ENCODE measurements at regions not wholly inside any gene's neighbourhood (a gene's known extent, or its start where the extent isn't known, plus 50 kb on each side); places are given as distances from the start of the nearest gene placed in this dataset.

- Histone ChIP-seq H3K27me3 (replicated peaks in 1 of 2; ENCODE audit: control insufficient read depth in 2 of 2, insufficient read depth in 2 of 2, low read length in 1 of 2) (no peaks in the 10 kb centered on the region), H3K27ac (ENCODE audit: control insufficient read depth, insufficient read depth) (no peak overlapping the region), H3K4me1 (ENCODE audit: control insufficient read depth, insufficient read depth, low read length) (no peaks in the 10 kb centered on the region), H3K9ac (ENCODE audit: control insufficient read depth, insufficient read depth, low read length) (no peak overlapping the region), H3K79me2 (ENCODE audit: control insufficient read depth, insufficient read depth, low read length) (no peaks in the 10 kb centered on the region), H3K4me2 (ENCODE audit: control insufficient read depth, insufficient read depth) (no peak overlapping the region), H4K20me1 (ENCODE audit: control insufficient read depth, insufficient read depth) (no peaks in the 10 kb centered on the region), H3K36me3 (ENCODE audit: control insufficient read depth in 2 of 2, insufficient read depth in 2 of 2, low read length in 1 of 2) (no peaks in the 10 kb centered on the region), H3K9me3 (replicated peaks; ENCODE audit: control insufficient read depth, insufficient read depth, low read length) (no peaks in the 10 kb centered on the region), H2AFZ (ENCODE audit: control insufficient read depth, low read depth, low read length) (no peak overlapping the region), H3K4me3 (no peak overlapping the region)
- ChIA-PET RAD21 (ENCODE audit: unreplicated experiment) (no interaction called here), SMC1A (ENCODE audit: uncharacterized antibody, unreplicated experiment) (interaction anchor here (1.5 kb wide), 1 partner anchor 9 kb away, joined by 5 read pairs; no protein-coding TSS in a partner anchor), POLR2A (no interaction called here), CTCF (interaction anchor here (1.1 kb wide), 1 partner anchor 9 kb away, joined by 3 read pairs; no protein-coding TSS in a partner anchor)
- DNase-seq (ENCODE audit: low read depth, low spot score) (no peak), ATAC-seq (no peak), FAIRE-seq (no peak)
- in situ Hi-C loops (cut with MboI), result no loop called here
- no TSS peak for BruUV-seq (replicated peaks)
- TF ChIP-seq RCOR1 (conservative IDR thresholded peaks at IDR 0.05; ENCODE audit: low read depth, low read length), result no peak
- no peak for TF ChIP-seq PAX8 (IDR thresholded peaks at IDR 0.05)
- TF ChIP-seq YBX1 (IDR thresholded peaks at IDR 0.05), result no peak
- no peak for TF ChIP-seq E2F8 (IDR thresholded peaks at IDR 0.05; ENCODE audit: low read depth, partially characterized antibody)
- no peak for TF ChIP-seq POLR2A (IDR thresholded peaks at IDR 0.05; ENCODE audit: low read depth, low read length)
- no peak for TF ChIP-seq NBN (IDR thresholded peaks at IDR 0.05)
- TF ChIP-seq CHD4 (IDR thresholded peaks at IDR 0.05), result no peak
- no peak for TF ChIP-seq SP1 (IDR thresholded peaks at IDR 0.05; ENCODE audit: low read depth, low read length)
- TF ChIP-seq RFX5 (IDR thresholded peaks at IDR 0.05; ENCODE audit: low read depth, low read length), result no peak
- TF ChIP-seq REST (IDR thresholded peaks at IDR 0.05; ENCODE audit: low read depth, low read length), result no peak
- TF ChIP-seq FOXK2 (IDR thresholded peaks at IDR 0.05), result no peak
- TF ChIP-seq LARP7 (IDR thresholded peaks at IDR 0.05), result no peak
- no peak for TF ChIP-seq CHD2 (IDR thresholded peaks at IDR 0.05; ENCODE audit: borderline replicate concordance, low read depth, low read length)
- TF ChIP-seq RELA (IDR thresholded peaks at IDR 0.05; ENCODE audit: borderline replicate concordance, partially characterized antibody), result no peak
- TF ChIP-seq SUPT20H (IDR thresholded peaks at IDR 0.05; ENCODE audit: borderline replicate concordance, control insufficient read depth, low read depth, low read length), result no peak
- TF ChIP-seq NR2C1 (IDR thresholded peaks at IDR 0.05), result no peak
- no peak for TF ChIP-seq ZNF207 (IDR thresholded peaks at IDR 0.05; ENCODE audit: borderline replicate concordance)
- 2% methylated on average over 2 of the region's 2 CpGs for WGBS (ENCODE audit: insufficient coverage, insufficient replicate concordance, low lambda C conversion rate, missing lambda C conversion rate)
- intact Hi-C loops (cut with micrococcal nuclease; ENCODE audit: unreplicated experiment), result loop anchor here (5.0 kb wide), 1 partner anchor 312 kb away; no protein-coding TSS in a partner anchor
These were observed 74.1 kb downstream of the VIP start for GRCh38 chr6:152824666-152825065.
